Inflammatory macrophage treated with lipopolysaccharide for 1 hour (primary cell): ENCODE measurements at regions not wholly inside any gene's neighbourhood (a gene's known extent, or its start where the extent isn't known, plus 50 kb on each side); places are given as distances from the start of the nearest gene placed in this dataset.

Experiments
- DNase-seq, 2 donors: peaks; one replicate each; pipeline ENCODE4 v3.0.0-alpha.2; 2020 to 2022

GRCh38 chr3:74501007-74501406 lies 113.5 kb downstream of the CNTN3 start:
- DNase-seq, result no peak

- DNase-seq, result no peak
Measured at GRCh38 chr3:74500257-74500656, 114.2 kb downstream of the CNTN3 start.

- DNase-seq, result no peak
Measured at GRCh38 chr3:74491874-74492273, 122.6 kb downstream of the CNTN3 start.

- DNase-seq, result no peak
Measured at GRCh38 chr3:74489050-74489792, 125.2 kb downstream of the CNTN3 start.

- DNase-seq, result no peak
Measured at GRCh38 chr3:74479915-74480314, 134.5 kb downstream of the CNTN3 start.

- DNase-seq, result no peak
Measured at GRCh38 chr3:74470313-74470712, 144.1 kb downstream of the CNTN3 start.

GRCh38 chr3:74469713-74470112 lies 144.7 kb downstream of the CNTN3 start:
- no peak for DNase-seq

GRCh38 chr3:74469151-74469550 lies 145.3 kb downstream of the CNTN3 start:
- DNase-seq, result no peak

GRCh38 chr3:74465715-74466410 lies 148.6 kb downstream of the CNTN3 start:
- no peak for DNase-seq

- no peak for DNase-seq
Measured at GRCh38 chr3:74463515-74463914, 150.9 kb downstream of the CNTN3 start.

- DNase-seq, result no peak
Measured at GRCh38 chr3:74456166-74456565, 158.3 kb downstream of the CNTN3 start.

- DNase-seq, result no peak
Measured at GRCh38 chr3:74447221-74447620, 167.2 kb downstream of the CNTN3 start.

GRCh38 chr3:74445541-74445940 lies 168.9 kb downstream of the CNTN3 start:
- no peak for DNase-seq

- DNase-seq, result no peak
Measured at GRCh38 chr3:74443102-74443501, 171.4 kb downstream of the CNTN3 start.

GRCh38 chr3:74442683-74443082 lies 171.8 kb downstream of the CNTN3 start:
- DNase-seq, result no peak

- DNase-seq, result no peak
Measured at GRCh38 chr3:74442068-74442467, 172.4 kb downstream of the CNTN3 start.

- no peak for DNase-seq
Measured at GRCh38 chr3:74436184-74436583, 178.3 kb downstream of the CNTN3 start.

GRCh38 chr3:74435631-74436030 lies 178.8 kb downstream of the CNTN3 start:
- DNase-seq, result no peak

- no peak for DNase-seq
Measured at GRCh38 chr3:74434406-74434805, 180.1 kb downstream of the CNTN3 start.

GRCh38 chr3:74426571-74426970 lies 187.9 kb downstream of the CNTN3 start:
- no peak for DNase-seq

GRCh38 chr3:74423867-74424266 lies 190.6 kb downstream of the CNTN3 start:
- no peak for DNase-seq

- DNase-seq, result no peak
Measured at GRCh38 chr3:74420538-74421124, 193.8 kb downstream of the CNTN3 start.

GRCh38 chr3:74415731-74416130 lies 198.7 kb downstream of the CNTN3 start:
- DNase-seq, result no peak

GRCh38 chr3:74413547-74414241 lies 200.8 kb downstream of the CNTN3 start:
- DNase-seq, result no peak
